Fibroblast of villous mesenchyme (primary cell): ENCODE measurements at regions not wholly inside any gene's neighbourhood (a gene's known extent, or its start where the extent isn't known, plus 50 kb on each side); places are given as distances from the start of the nearest gene placed in this dataset.
A peak's percentile ranks its signal among the peaks of the same experiment; 100 is the strongest.
"Not testable (repeated sequence)": the region's sequence is repeated elsewhere in the genome, so short reads cannot be mapped to it uniquely, and the experiment has no call there.

Source experiments
- DNase-seq: peaks from one replicate; pipeline ENCODE4 v3.0.0-alpha.2; 2010; ENCODE audit warnings: low read depth
- H3K4me3 ChIP-seq: 2 replicates; pipeline ENCODE4 v1.5.1; 2011; ENCODE audit warnings: low read depth, mild to moderate bottlenecking, low read length
- CTCF ChIP-seq: IDR thresholded peaks from 2 replicates; pipeline ENCODE4 v1.5.1; 2012; ENCODE audit warnings: low read depth, mild to moderate bottlenecking, low read length; ENCODE audit not compliant: insufficient read depth

GRCh38 chr14:21791749-21792148 lies 118.1 kb upstream of the OR4E1 start:
- no peak overlapping the region for H3K4me3 ChIP-seq
- no peak for DNase-seq
- no peak for TF ChIP-seq CTCF

- H3K4me3 ChIP-seq, DNase-seq: not testable (repeated sequence)
Measured at GRCh38 chr14:21788687-21789086, 115.1 kb upstream of the OR4E1 start.

- DNase-seq, H3K4me3 ChIP-seq: not testable (repeated sequence)
Measured at GRCh38 chr14:21787242-21787641, 113.6 kb upstream of the OR4E1 start.

- no peak for DNase-seq
- no peak for TF ChIP-seq CTCF
- H3K4me3 ChIP-seq, result no peak overlapping the region
Measured at GRCh38 chr14:21781543-21781942, 107.9 kb upstream of the OR4E1 start.

- TF ChIP-seq CTCF, result no peak
- H3K4me3 ChIP-seq, result no peak overlapping the region
- DNase-seq, result no peak
Measured at GRCh38 chr14:21780429-21781084, 106.9 kb upstream of the OR4E1 start.

- no peak overlapping the region for H3K4me3 ChIP-seq
- TF ChIP-seq CTCF, result no peak
- no peak for DNase-seq
Measured at GRCh38 chr14:21771671-21772070, 98.1 kb upstream of the OR4E1 start.

- no peak overlapping the region for H3K4me3 ChIP-seq
- no peak for DNase-seq
- no peak for TF ChIP-seq CTCF
Measured at GRCh38 chr14:21768875-21769257, 95.2 kb upstream of the OR4E1 start.

GRCh38 chr14:21768116-21768874 lies 94.7 kb upstream of the OR4E1 start:
- peak; percentile 24 for TF ChIP-seq CTCF
- H3K4me3 ChIP-seq, result no peak overlapping the region
- peak; percentile 4 for DNase-seq

GRCh38 chr14:21760360-21760759 lies 86.7 kb upstream of the OR4E1 start:
- H3K4me3 ChIP-seq, DNase-seq: not testable (repeated sequence)
